ENCODE measurements at regions not wholly inside any gene's neighbourhood (a gene's known extent, or its start where the extent isn't known, plus 50 kb on each side); places are given as distances from the start of the nearest gene placed in this dataset.

DNA sequence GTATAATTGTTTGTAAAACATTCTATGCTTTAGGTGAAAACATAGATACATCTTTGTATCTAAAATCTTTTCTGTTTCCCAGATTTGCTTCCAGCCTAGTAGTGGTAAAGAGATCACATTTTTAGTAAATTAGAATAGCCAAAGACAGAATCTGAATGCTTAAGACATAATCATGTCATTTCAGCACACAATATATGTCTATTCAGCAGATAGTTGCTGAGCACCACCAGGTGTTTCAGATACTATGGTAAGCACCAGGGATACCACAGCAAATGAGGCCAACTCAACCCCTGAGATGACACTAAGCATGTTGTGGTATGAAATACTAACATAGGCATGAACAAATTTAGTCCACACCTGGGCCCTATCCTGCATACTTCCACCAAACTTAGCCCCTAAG, 195.2 kb upstream of the SOX14 start:
- H3K4me1 ChIP-seq (ENCODE audit: insufficient read depth, low read length, poor library complexity, severe bottlenecking), result no peaks in the 10 kb centered on the region
- H3K36me3 ChIP-seq (ENCODE audit: insufficient read depth, low read length, poor library complexity, severe bottlenecking), result no peaks in the 10 kb centered on the region
- TF ChIP-seq, protein P1, sequence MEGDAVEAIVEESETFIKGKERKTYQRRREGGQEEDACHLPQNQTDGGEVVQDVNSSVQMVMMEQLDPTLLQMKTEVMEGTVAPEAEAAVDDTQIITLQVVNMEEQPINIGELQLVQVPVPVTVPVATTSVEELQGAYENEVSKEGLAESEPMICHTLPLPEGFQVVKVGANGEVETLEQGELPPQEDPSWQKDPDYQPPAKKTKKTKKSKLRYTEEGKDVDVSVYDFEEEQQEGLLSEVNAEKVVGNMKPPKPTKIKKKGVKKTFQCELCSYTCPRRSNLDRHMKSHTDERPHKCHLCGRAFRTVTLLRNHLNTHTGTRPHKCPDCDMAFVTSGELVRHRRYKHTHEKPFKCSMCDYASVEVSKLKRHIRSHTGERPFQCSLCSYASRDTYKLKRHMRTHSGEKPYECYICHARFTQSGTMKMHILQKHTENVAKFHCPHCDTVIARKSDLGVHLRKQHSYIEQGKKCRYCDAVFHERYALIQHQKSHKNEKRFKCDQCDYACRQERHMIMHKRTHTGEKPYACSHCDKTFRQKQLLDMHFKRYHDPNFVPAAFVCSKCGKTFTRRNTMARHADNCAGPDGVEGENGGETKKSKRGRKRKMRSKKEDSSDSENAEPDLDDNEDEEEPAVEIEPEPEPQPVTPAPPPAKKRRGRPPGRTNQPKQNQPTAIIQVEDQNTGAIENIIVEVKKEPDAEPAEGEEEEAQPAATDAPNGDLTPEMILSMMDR (conservative IDR thresholded peaks at IDR 0.05; ENCODE audit: low read depth, low read length), result no peak
- TF ChIP-seq EZH2 (IDR thresholded peaks at IDR 0.05; ENCODE audit: borderline replicate concordance, low read depth, low read length, poor library complexity, severe bottlenecking), result no peak
- no TSS peak for BruUV-seq (replicated peaks)
- H3K27ac ChIP-seq (ENCODE audit: low read depth, low read length, poor library complexity, severe bottlenecking), result no peak overlapping the region
- H3K27me3 ChIP-seq (replicated peaks; ENCODE audit: insufficient read depth, low read depth, low read length, poor library complexity), result peaks cover 9% of the 10 kb centered on the region
- intact Hi-C loops (cut with micrococcal nuclease; ENCODE audit: unreplicated experiment), result no loop called here
- ChIA-PET POLR2A (ENCODE audit: low non-redundant PET) (no interaction called here), CTCF (interaction anchor here (0.7 kb wide), 1 partner anchor 190 kb away, joined by 3 read pairs; no protein-coding TSS in a partner anchor)
- no peaks in the 10 kb centered on the region for H3K9me3 ChIP-seq (ENCODE audit: low read depth, low read length, poor library complexity, severe bottlenecking)
- DNase-seq (ENCODE audit: low spot score), result no peak
- no peak overlapping the region for H3K4me3 ChIP-seq (ENCODE audit: low read depth, low read length, poor library complexity, severe bottlenecking)

DNA sequence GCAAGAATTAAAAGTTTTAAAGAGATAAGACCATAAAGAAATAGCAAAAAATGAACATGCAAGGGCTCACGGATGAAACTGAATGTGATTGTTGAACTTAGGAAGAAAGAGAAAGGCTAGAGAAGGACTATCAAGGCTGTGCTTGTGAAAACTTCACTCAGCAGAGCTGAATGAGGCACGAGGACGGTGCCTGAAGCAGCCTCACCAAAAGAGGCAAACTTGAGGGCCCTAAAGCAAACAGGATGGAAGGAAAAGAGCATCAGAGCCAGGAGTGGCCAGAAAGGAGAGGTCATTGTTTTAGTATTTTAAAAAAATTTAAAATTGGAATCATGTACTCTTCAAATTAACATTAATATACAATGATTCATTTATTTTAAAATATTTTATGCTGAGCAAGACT, 191.2 kb upstream of the SOX14 start:
- intact Hi-C loops (cut with micrococcal nuclease; ENCODE audit: unreplicated experiment), result no loop called here

DNA sequence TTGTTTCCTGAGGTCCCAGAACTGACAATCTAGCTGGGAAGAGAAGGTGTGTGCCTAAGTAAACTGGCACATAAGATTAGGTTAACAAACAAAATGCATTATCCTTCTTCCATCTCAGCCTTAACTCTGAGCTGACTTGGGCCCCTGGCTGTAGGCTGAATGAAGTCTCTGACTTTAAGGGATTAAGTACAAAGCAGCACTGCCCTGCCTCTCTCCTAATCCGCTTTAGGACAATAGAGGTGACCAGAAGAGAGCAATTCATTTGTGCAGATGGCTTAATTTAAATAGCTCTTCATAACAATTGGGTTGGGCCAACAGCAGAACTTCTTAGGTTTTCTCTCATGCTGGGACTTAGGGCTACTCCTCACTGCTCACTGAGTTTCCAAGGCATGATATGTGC, 181.6 kb upstream of the SOX14 start:
- H3K9me3 ChIP-seq (ENCODE audit: low read depth, low read length, poor library complexity, severe bottlenecking), result no peaks in the 10 kb centered on the region
- ChIA-PET POLR2A (ENCODE audit: low non-redundant PET) (no interaction called here), CTCF (no interaction called here)

More for the DNA sequence above, 191.2 kb upstream of the SOX14 start:
- ChIA-PET POLR2A (ENCODE audit: low non-redundant PET) (no interaction called here), CTCF (no interaction called here)
- no peak for DNase-seq (ENCODE audit: low spot score)
- no TSS peak for BruUV-seq (replicated peaks)
- Histone ChIP-seq H3K9me3 (ENCODE audit: low read depth, low read length, poor library complexity, severe bottlenecking) (no peaks in the 10 kb centered on the region), H3K27me3 (replicated peaks; ENCODE audit: insufficient read depth, low read depth, low read length, poor library complexity) (peaks cover 9% of the 10 kb centered on the region), H3K4me3 (ENCODE audit: low read depth, low read length, poor library complexity, severe bottlenecking) (no peak overlapping the region), H3K27ac (ENCODE audit: low read depth, low read length, poor library complexity, severe bottlenecking) (no peak overlapping the region), H3K36me3 (ENCODE audit: insufficient read depth, low read length, poor library complexity, severe bottlenecking) (no peaks in the 10 kb centered on the region), H3K4me1 (ENCODE audit: insufficient read depth, low read length, poor library complexity, severe bottlenecking) (no peaks in the 10 kb centered on the region)
- TF ChIP-seq, protein P1 (conservative IDR thresholded peaks at IDR 0.05; ENCODE audit: low read depth, low read length), result no peak

More for the DNA sequence above, 181.6 kb upstream of the SOX14 start:
- BruUV-seq (replicated peaks), result no TSS peak
- intact Hi-C loops (cut with micrococcal nuclease; ENCODE audit: unreplicated experiment), result no loop called here
- Histone ChIP-seq H3K4me1 (ENCODE audit: insufficient read depth, low read length, poor library complexity, severe bottlenecking) (no peaks in the 10 kb centered on the region), H3K36me3 (ENCODE audit: insufficient read depth, low read length, poor library complexity, severe bottlenecking) (no peaks in the 10 kb centered on the region), H3K27ac (ENCODE audit: low read depth, low read length, poor library complexity, severe bottlenecking) (no peak overlapping the region), H3K27me3 (replicated peaks; ENCODE audit: insufficient read depth, low read depth, low read length, poor library complexity) (peaks cover 12% of the 10 kb centered on the region), H3K4me3 (ENCODE audit: low read depth, low read length, poor library complexity, severe bottlenecking) (no peak overlapping the region)
- DNase-seq (ENCODE audit: low spot score), result no peak
- TF ChIP-seq, protein P1 (conservative IDR thresholded peaks at IDR 0.05; ENCODE audit: low read depth, low read length), result no peak
- no peak for TF ChIP-seq EZH2 (IDR thresholded peaks at IDR 0.05; ENCODE audit: borderline replicate concordance, low read depth, low read length, poor library complexity, severe bottlenecking)

Data from A673 (cell line).